Endothelial cell of umbilical vein (primary cell): ENCODE measurements at regions not wholly inside any gene's neighbourhood (a gene's known extent, or its start where the extent isn't known, plus 50 kb on each side); places are given as distances from the start of the nearest gene placed in this dataset.
"Not testable (repeated sequence)": the region's sequence is repeated elsewhere in the genome, so short reads cannot be mapped to it uniquely, and the experiment has no call there.

ENCODE experiments used
- BruUV-seq: library from RNA; stranded (reverse); fragments of 400-500 nt; replicated peaks from 2 replicates; lab custom pipeline; 2021; lab: Mats Ljungman, UMichigan
- CTCF ChIA-PET: fragments of 300-600, 350-600 bp; sonication (Branson Sonifier 250); formaldehyde crosslinking; loops from one replicate; lab custom pipeline; 2021; ENCODE audit warnings: antibody characterized with exemption, inconsistent platforms; lab: Charles Lee
- POLR2A ChIA-PET: fragments of 300-600, 350-600 bp; sonication (Branson Sonifier 250); formaldehyde crosslinking; loops from one replicate; lab custom pipeline; 2021; ENCODE audit warnings: antibody characterized with exemption, inconsistent platforms; lab: Charles Lee
- DNase-seq: peaks from one replicate; pipeline ENCODE4 v3.0.0-alpha.2; 2011; ENCODE audit warnings: low read depth, low spot score
- FAIRE-seq: peaks from 2 replicates; lab custom pipeline; 2011; peaks lifted over from hg19 to GRCh38; lab: Jason Lieb, UNC
- H2AFZ ChIP-seq: 2 replicates; pipeline ENCODE4 v1.6.0; 2012; ENCODE audit warnings: low read depth, low read length, control low read depth, inconsistent platforms
- H3K27ac ChIP-seq: 2 replicates; pipeline ENCODE4 v1.5.1; 2011; ENCODE audit warnings: low read depth, mild to moderate bottlenecking, control low read depth, low read length, moderate library complexity; ENCODE audit not compliant: insufficient read depth
- H3K27me3 ChIP-seq, 2 experiments: 2 replicates each; pipeline versions ENCODE4 v1.6.0 to v1.6.1; 2011; ENCODE audit warnings: low read length in 2 of 2, mixed read lengths in 1 of 2; ENCODE audit not compliant: control insufficient read depth in 2 of 2, insufficient read depth in 2 of 2
- H3K36me3 ChIP-seq, 2 experiments: 2 replicates in 1 of 2; 3 replicates in 1 of 2; pipeline ENCODE4 v1.5.1; 2011; ENCODE audit warnings: low read length in 2 of 2, mild to moderate bottlenecking in 1 of 2, moderate library complexity in 1 of 2; ENCODE audit not compliant: control insufficient read depth in 2 of 2, insufficient read depth in 2 of 2; ENCODE audit errors: extremely low read depth in 1 of 2
- H3K4me1 ChIP-seq: 3 replicates; pipeline ENCODE4 v1.5.1; 2011; ENCODE audit warnings: mild to moderate bottlenecking, low read length; ENCODE audit not compliant: control insufficient read depth, insufficient read depth; ENCODE audit errors: extremely low read depth
- H3K4me2 ChIP-seq: 2 replicates; pipeline ENCODE4 v1.6.1; 2011; ENCODE audit warnings: low read length, control low read depth, mixed read lengths; ENCODE audit not compliant: insufficient read depth
- H3K4me3 ChIP-seq, 3 experiments: fragments of 200-600 bp in 1 of 3; sonication (generic), shearing (Covaris generic) in 1 of 3; replicated peaks in 1 of 3; 2 replicates each; pipeline ENCODE4 v1.5.1; 2011 to 2016; ENCODE audit warnings: control low read depth in 3 of 3, low read length in 3 of 3, mild to moderate bottlenecking in 2 of 3, inconsistent platforms in 1 of 3, low read depth in 1 of 3, moderate library complexity in 1 of 3; ENCODE audit not compliant: insufficient read depth in 1 of 3
- H3K79me2 ChIP-seq: 2 replicates; pipeline ENCODE4 v1.6.0; 2012; ENCODE audit warnings: low read length, inconsistent platforms; ENCODE audit not compliant: control insufficient read depth, insufficient read depth
- H3K9ac ChIP-seq: replicated peaks from 2 replicates; pipeline ENCODE3; 2011; ENCODE audit warnings: low read length, control low read depth; ENCODE audit not compliant: insufficient read depth; ENCODE audit errors: extremely low read depth
- H3K9me1 ChIP-seq: replicated peaks from 3 replicates; pipeline ENCODE4 v1.6.0; 2011; ENCODE audit warnings: mild to moderate bottlenecking, low read length; ENCODE audit not compliant: control insufficient read depth, insufficient read depth; ENCODE audit errors: extremely low read depth
- H3K9me3 ChIP-seq: replicated peaks from 2 replicates; pipeline ENCODE4 v1.5.1; 2012; ENCODE audit warnings: low read length, inconsistent platforms; ENCODE audit not compliant: control insufficient read depth, insufficient read depth
- H4K20me1 ChIP-seq: replicated peaks from 2 replicates; pipeline ENCODE3; 2011; ENCODE audit warnings: mild to moderate bottlenecking, low read length; ENCODE audit not compliant: control insufficient read depth, insufficient read depth; ENCODE audit errors: extremely low read depth
- FOS ChIP-seq: IDR thresholded peaks from 2 replicates; pipeline ENCODE4 v1.6.1; 2011; ENCODE audit warnings: mild to moderate bottlenecking, low read length, moderate library complexity, borderline replicate concordance; ENCODE audit not compliant: insufficient read depth
- GATA2 ChIP-seq: IDR thresholded peaks from 2 replicates; pipeline ENCODE4 v1.7.0; 2011; ENCODE audit warnings: low read depth, mild to moderate bottlenecking, moderate library complexity, mixed read lengths, low read length; ENCODE audit not compliant: insufficient read length, insufficient read depth
- JUN ChIP-seq: IDR thresholded peaks from 2 replicates; pipeline ENCODE4 v1.6.1; 2011; ENCODE audit warnings: borderline replicate concordance, low read depth; ENCODE audit not compliant: insufficient read length, insufficient read depth
- dilution Hi-C: fragments of 300-500 bp; cut with MboI; formaldehyde crosslinking; loops from one replicate; pipeline ENCODE4 v1.15.0; 2019; ENCODE audit warnings: low sequenced_read_pairs; ENCODE audit not compliant: extremely low pct_ligation_motif_present
- intact Hi-C: fragments of 100-400 bp; cut with micrococcal nuclease; formaldehyde crosslinking; loops from one replicate; pipeline ENCODE4 v1.10.0; 2022
- TF ChIP-seq, protein P1 (sequence below): IDR thresholded peaks from 2 replicates; pipeline ENCODE4 v1.6.1; 2011; ENCODE audit not compliant: insufficient read depth, insufficient read length

DNA sequence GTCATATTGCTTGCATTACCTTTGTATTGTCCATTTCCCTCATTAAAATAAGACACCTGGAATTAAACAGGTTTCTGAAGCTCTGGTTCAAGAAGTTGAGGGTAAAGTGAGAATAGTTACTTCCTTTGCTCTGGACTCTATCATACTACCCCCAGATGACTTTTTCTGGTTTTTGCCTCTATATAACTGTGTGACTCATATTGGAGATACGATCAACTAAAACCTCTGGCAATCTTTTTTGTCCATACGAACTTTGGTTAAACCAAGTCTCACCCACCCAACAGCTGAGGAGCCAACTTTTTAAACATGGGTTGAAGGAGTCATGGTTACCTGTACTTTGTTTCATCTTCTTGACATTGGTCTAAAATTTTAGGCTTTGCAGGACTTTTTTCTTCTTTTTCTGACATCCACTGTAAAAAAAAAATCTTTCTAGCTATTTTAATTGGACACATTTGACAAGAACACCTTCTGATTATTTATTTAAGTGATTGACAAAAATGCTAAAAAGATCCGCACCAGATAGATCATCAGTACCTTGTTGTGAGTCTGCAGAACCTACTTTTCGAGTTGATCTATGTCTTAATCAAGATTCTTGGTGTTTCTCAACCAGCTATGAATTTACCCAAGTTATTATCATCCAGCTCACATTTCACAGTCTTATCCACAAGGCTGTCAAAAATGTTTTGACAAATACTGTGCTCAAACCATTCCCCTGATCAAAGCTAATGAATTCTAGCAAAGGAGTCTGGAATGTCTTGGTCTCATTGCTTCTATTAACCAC lies 166.0 kb downstream of the IPO8 start:
- H3K27ac ChIP-seq: no peak overlapping the region
- dilution Hi-C loops (no loop called here), intact Hi-C loops (no loop called here)
- no peak for DNase-seq
- FAIRE-seq: no peak
- no peak overlapping the region for H3K9ac ChIP-seq
- H3K4me3 ChIP-seq: no peak overlapping the region
- no peaks in the 10 kb centered on the region for H4K20me1 ChIP-seq
- H3K4me2 ChIP-seq: no peak overlapping the region
- no peaks in the 10 kb centered on the region for H3K9me1 ChIP-seq
- H3K36me3 ChIP-seq: no peaks in the 10 kb centered on the region
- no TSS peak for BruUV-seq
- H3K9me3 ChIP-seq: no peaks in the 10 kb centered on the region
- no peak overlapping the region for H2AFZ ChIP-seq
- no peaks in the 10 kb centered on the region for H3K4me1 ChIP-seq
- ChIA-PET POLR2A (no interaction called here), CTCF (interaction anchor here (0.7 kb wide), 1 partner anchor 277 kb away, joined by 3 read pairs; no protein-coding TSS in a partner anchor)
- no peaks in the 10 kb centered on the region for H3K79me2 ChIP-seq
- H3K27me3 ChIP-seq: no peaks in the 10 kb centered on the region
- TF ChIP-seq JUN (no peak), FOS (no peak)

DNA sequence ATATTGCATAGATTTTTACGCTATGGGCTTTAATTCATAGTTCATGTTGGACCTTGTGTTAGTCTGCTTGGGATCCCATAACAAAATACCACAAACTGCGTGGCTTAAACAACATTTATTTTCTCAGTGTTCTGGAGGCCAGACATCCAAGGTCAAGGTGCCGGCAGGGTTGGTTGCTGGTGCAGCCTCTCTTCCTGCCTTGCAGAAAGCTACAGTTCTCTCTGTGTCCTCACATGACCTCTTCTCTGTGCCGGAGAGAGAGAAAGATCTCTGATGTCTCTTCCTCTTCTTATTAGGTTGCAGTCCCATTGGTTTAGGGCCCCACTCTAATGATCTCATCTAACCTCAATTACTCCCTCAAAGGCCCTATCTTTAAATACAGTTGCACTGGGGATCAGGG lies 170.5 kb downstream of the IPO8 start:
- ChIA-PET POLR2A (no interaction called here), CTCF (no interaction called here)
- dilution Hi-C loops: no loop called here
- no peak overlapping the region for H3K4me3 ChIP-seq
- H3K4me2 ChIP-seq: no peak overlapping the region
- H3K9me1 ChIP-seq: no peaks in the 10 kb centered on the region
- no peak overlapping the region for H3K9ac ChIP-seq
- TF ChIP-seq JUN (no peak), GATA2 (no peak)
- TF ChIP-seq, protein P1, sequence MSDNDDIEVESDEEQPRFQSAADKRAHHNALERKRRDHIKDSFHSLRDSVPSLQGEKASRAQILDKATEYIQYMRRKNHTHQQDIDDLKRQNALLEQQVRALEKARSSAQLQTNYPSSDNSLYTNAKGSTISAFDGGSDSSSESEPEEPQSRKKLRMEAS: no peak
- H4K20me1 ChIP-seq: no peaks in the 10 kb centered on the region
- no peaks in the 10 kb centered on the region for H3K36me3 ChIP-seq
- H3K27ac ChIP-seq: no peak overlapping the region
- H2AFZ ChIP-seq: no peak overlapping the region
- BruUV-seq: no TSS peak
- DNase-seq: no peak
- intact Hi-C loops: no loop called here
- FAIRE-seq: no peak
- no peaks in the 10 kb centered on the region for H3K4me1 ChIP-seq
- peaks cover 0 to 1% of the 10 kb centered on the region in 2 experiments for H3K27me3 ChIP-seq
- no peaks in the 10 kb centered on the region for H3K9me3 ChIP-seq
- H3K79me2 ChIP-seq: no peaks in the 10 kb centered on the region

GRCh38 chr12:30520285-30520684 lies 175.4 kb downstream of the IPO8 start:
- H2AFZ ChIP-seq, POLR2A ChIA-PET, H3K79me2 ChIP-seq, H4K20me1 ChIP-seq, CTCF ChIA-PET, BruUV-seq, intact Hi-C loops, H3K36me3 ChIP-seq, H3K9me1 ChIP-seq, dilution Hi-C loops, H3K27ac ChIP-seq, H3K4me1 ChIP-seq, H3K4me3 ChIP-seq, H3K9me3 ChIP-seq, FAIRE-seq, DNase-seq, H3K27me3 ChIP-seq, H3K9ac ChIP-seq, H3K4me2 ChIP-seq: not testable (repeated sequence)
